CMK (cell line): ENCODE measurements at regions not wholly inside any gene's neighbourhood (a gene's known extent, or its start where the extent isn't known, plus 50 kb on each side); places are given as distances from the start of the nearest gene placed in this dataset.
"Not testable (repeated sequence)": the region's sequence is repeated elsewhere in the genome, so short reads cannot be mapped to it uniquely, and the experiment has no call there.

ENCODE experiments used
- DNase-seq: peaks from one replicate; pipeline ENCODE4 v3.0.0-alpha.2; 2010; ENCODE audit warnings: low read depth

- DNase-seq: no peak
Observed at GRCh38 chrX:128769495-128769894, 717.3 kb upstream of the ACTRT1 start.

- no peak for DNase-seq
Observed at GRCh38 chrX:128759745-128760144, 707.5 kb upstream of the ACTRT1 start.

GRCh38 chrX:128759177-128759576 is 707.0 kb upstream of the ACTRT1 start:
- no peak for DNase-seq

- DNase-seq: no peak
Observed at GRCh38 chrX:128754130-128754529, 701.9 kb upstream of the ACTRT1 start.

GRCh38 chrX:128739539-128739938 is 687.3 kb upstream of the ACTRT1 start:
- DNase-seq: no peak

- no peak for DNase-seq
Observed at GRCh38 chrX:128728943-128729342, 676.7 kb upstream of the ACTRT1 start.

- no peak for DNase-seq
Observed at GRCh38 chrX:128717635-128718578, 665.7 kb upstream of the ACTRT1 start.

- no peak for DNase-seq
Observed at GRCh38 chrX:128714425-128714824, 662.2 kb upstream of the ACTRT1 start.

- no peak for DNase-seq
Observed at GRCh38 chrX:128699716-128700285, 647.6 kb upstream of the ACTRT1 start.

GRCh38 chrX:128698573-128699181 is 646.5 kb upstream of the ACTRT1 start:
- no peak for DNase-seq

GRCh38 chrX:128691872-128692271 is 639.7 kb upstream of the ACTRT1 start:
- no peak for DNase-seq

- no peak for DNase-seq
Observed at GRCh38 chrX:128685387-128685786, 633.2 kb upstream of the ACTRT1 start.

GRCh38 chrX:128676651-128677050 is 624.4 kb upstream of the ACTRT1 start:
- DNase-seq: no peak

- not testable (repeated sequence) for DNase-seq
Observed at GRCh38 chrX:128674326-128675086, 622.3 kb upstream of the ACTRT1 start.

- DNase-seq: no peak
Observed at GRCh38 chrX:128664211-128664610, 612.0 kb upstream of the ACTRT1 start.

- no peak for DNase-seq
Observed at GRCh38 chrX:128653524-128654060, 601.4 kb upstream of the ACTRT1 start.

- DNase-seq: no peak
Observed at GRCh38 chrX:128650326-128650725, 598.1 kb upstream of the ACTRT1 start.

- DNase-seq: no peak
Observed at GRCh38 chrX:128634754-128635153, 582.6 kb upstream of the ACTRT1 start.

- no peak for DNase-seq
Observed at GRCh38 chrX:128623361-128623760, 571.2 kb upstream of the ACTRT1 start.

- no peak for DNase-seq
Observed at GRCh38 chrX:128622296-128622695, 570.1 kb upstream of the ACTRT1 start.

- DNase-seq: no peak
Observed at GRCh38 chrX:128619490-128619889, 567.3 kb upstream of the ACTRT1 start.

GRCh38 chrX:128616933-128617332 is 564.7 kb upstream of the ACTRT1 start:
- DNase-seq: no peak
